HepG2 (cell line): ENCODE measurements at regions not wholly inside any gene's neighbourhood (a gene's known extent, or its start where the extent isn't known, plus 50 kb on each side); places are given as distances from the start of the nearest gene placed in this dataset.

Experiments used
- ATAC-seq: fragments of 200-7000 bp; cut with Tn5 transposase; 3 replicates; pipeline ENCODE4 v1.9.1; 2020; ENCODE audit warnings: mild to moderate bottlenecking, moderate library complexity
- BruUV-seq: library from RNA; stranded (reverse); fragments of 400-500 nt; replicated peaks from 2 replicates; lab custom pipeline; 2021; lab: Mats Ljungman, UMichigan
- CTCF ChIA-PET: fragments of 300-600 bp; formaldehyde crosslinking; extraction: SDS; loops from one replicate; lab custom pipeline; 2021; ENCODE audit warnings: low total read pairs, inconsistent platforms, low intra/inter-chr PET ratio; lab: Yijun Ruan, JAX
- POLR2A ChIA-PET: fragments of 350-600 bp; sonication (Branson Sonifier 250); formaldehyde crosslinking; loops from one replicate; lab custom pipeline; 2020; ENCODE audit warnings: antibody characterized with exemption, inconsistent platforms; lab: Yijun Ruan, JAX
- DNase-seq: peaks from one replicate; pipeline ENCODE4 v3.0.0-alpha.2; 2015; ENCODE audit warnings: low spot score
- FAIRE-seq: peaks from 3 replicates; lab custom pipeline; 2011; peaks lifted over from hg19 to GRCh38; lab: Jason Lieb, UNC
- H2AFZ ChIP-seq: one replicate; pipeline ENCODE4 v1.6.1; 2011; ENCODE audit warnings: low read length, inconsistent platforms
- H3K27ac ChIP-seq: fragments of 300-600 bp; 3 replicates; pipeline ENCODE4 v1.8.0; 2011; ENCODE audit warnings: mixed run types, mild to moderate bottlenecking, mixed read lengths, low read length, inconsistent platforms; ENCODE audit not compliant: insufficient read depth; ENCODE audit errors: extremely low read length
- H3K27me3 ChIP-seq, 2 experiments: fragments of 200-600 bp in 1 of 2; 2 replicates in 1 of 2; 3 replicates in 1 of 2; pipeline versions ENCODE4 v1.6.0 to v1.8.0; 2011; ENCODE audit warnings: low read length in 2 of 2, mild to moderate bottlenecking in 2 of 2, moderate library complexity in 2 of 2, inconsistent platforms in 1 of 2; ENCODE audit not compliant: insufficient read depth in 2 of 2, control insufficient read depth in 1 of 2
- H3K36me3 ChIP-seq, 2 experiments: fragments of 200-600 bp in 1 of 2; replicated peaks in 1 of 2; 2 replicates in 1 of 2; 3 replicates in 1 of 2; pipeline versions ENCODE4 v1.5.1 to v1.8.0; 2011; ENCODE audit warnings: low read length in 2 of 2, inconsistent platforms in 1 of 2; ENCODE audit not compliant: insufficient read depth in 2 of 2, control insufficient read depth in 1 of 2
- H3K4me1 ChIP-seq: 2 replicates; pipeline ENCODE4 v1.5.1; 2012; ENCODE audit warnings: low read length, inconsistent platforms; ENCODE audit not compliant: insufficient read depth
- H3K4me2 ChIP-seq: 2 replicates; pipeline ENCODE4 v1.6.0; 2011; ENCODE audit warnings: low read depth, low read length, inconsistent platforms
- H3K4me3 ChIP-seq, 3 experiments: fragments of 200-600 bp in 1 of 3; sonication (generic), shearing (Covaris generic) in 1 of 3; replicated peaks in 1 of 3; 2 replicates each; pipeline ENCODE4 v1.5.1; 2011 to 2016; ENCODE audit warnings: low read length in 3 of 3, inconsistent platforms in 2 of 3, low read depth in 2 of 3, mild to moderate bottlenecking in 2 of 3, control low read depth in 1 of 3, mixed read lengths in 1 of 3; ENCODE audit not compliant: insufficient read depth in 1 of 3
- H3K79me2 ChIP-seq: one replicate; pipeline ENCODE4 v1.6.1; 2011; ENCODE audit warnings: low read length, inconsistent platforms; ENCODE audit not compliant: insufficient read depth
- H3K9ac ChIP-seq: 2 replicates; pipeline ENCODE4 v1.6.0; 2011; ENCODE audit warnings: mild to moderate bottlenecking, low read depth, low read length, inconsistent platforms; ENCODE audit not compliant: insufficient read depth
- H3K9me3 ChIP-seq: 2 replicates; pipeline ENCODE4 v1.5.1; 2012; ENCODE audit warnings: mild to moderate bottlenecking, low read length
- H4K20me1 ChIP-seq: 2 replicates; pipeline ENCODE4 v1.6.0; 2011; ENCODE audit warnings: inconsistent platforms, mild to moderate bottlenecking, low read length, moderate library complexity; ENCODE audit not compliant: insufficient read depth
- ARID2 ChIP-seq: sonication (generic); formaldehyde crosslinking; IDR thresholded peaks from 2 replicates; pipeline ENCODE4 v1.8.1; 2022; ENCODE audit warnings: mild to moderate bottlenecking, missing genetic modification reagents, borderline replicate concordance
- ATRX ChIP-seq: sonication (generic); formaldehyde crosslinking; IDR thresholded peaks from 2 replicates; pipeline ENCODE4 v1.4.0; 2020; ENCODE audit warnings: missing genetic modification reagents, borderline replicate concordance
- CBFB ChIP-seq: sonication (generic); formaldehyde crosslinking; IDR thresholded peaks from 2 replicates; pipeline ENCODE4 v1.4.0; 2020; ENCODE audit warnings: missing genetic modification reagents
- CENPBD1 ChIP-seq: sonication (generic); formaldehyde crosslinking; IDR thresholded peaks from 2 replicates; pipeline ENCODE4 v1.8.0; 2022; ENCODE audit warnings: missing genetic modification reagents, low read depth, mild to moderate bottlenecking, borderline replicate concordance
- GATAD2A ChIP-seq: IDR thresholded peaks from 2 replicates; pipeline ENCODE4 v1.6.1; 2016
- GMEB2 ChIP-seq: IDR thresholded peaks from 2 replicates; pipeline ENCODE4 v1.6.1; 2016; ENCODE audit warnings: missing biosample characterization, missing genetic modification reagents, low read depth
- HNF4G ChIP-seq, 2 experiments: sonication (generic) in 1 of 2; formaldehyde crosslinking in 1 of 2; IDR thresholded peaks; 2 replicates each; pipeline versions ENCODE4 v1.4.0 to v1.6.1; 2011 to 2020; ENCODE audit warnings: borderline replicate concordance in 2 of 2, low read depth in 2 of 2, mild to moderate bottlenecking in 2 of 2, low read length in 1 of 2, missing genetic modification reagents in 1 of 2, moderate library complexity in 1 of 2
- HOXA3 ChIP-seq: sonication (generic); formaldehyde crosslinking; IDR thresholded peaks from 2 replicates; pipeline ENCODE4 v1.5.0; 2020; ENCODE audit warnings: missing genetic modification reagents
- ISX ChIP-seq: sonication (generic); formaldehyde crosslinking; conservative IDR thresholded peaks from 2 replicates; pipeline ENCODE4 v1.5.0; 2020; ENCODE audit warnings: missing genetic modification reagents
- MBNL3 ChIP-seq: fragments of 250-450 bp; sonication (Bioruptor Pico); conservative IDR thresholded peaks from 2 replicates; pipeline ENCODE4 v1.8.0; 2022; ENCODE audit warnings: mild to moderate bottlenecking, inconsistent platforms
- RAD51 ChIP-seq: fragments of 450-650 bp; IDR thresholded peaks from 2 replicates; pipeline ENCODE4 v1.6.1; 2016; ENCODE audit warnings: borderline replicate concordance
- STAT6 ChIP-seq: sonication (generic); formaldehyde crosslinking; IDR thresholded peaks from 2 replicates; pipeline ENCODE4 v1.4.0; 2020; ENCODE audit warnings: missing genetic modification reagents, mild to moderate bottlenecking, borderline replicate concordance
- ZBED4 ChIP-seq: sonication (generic); formaldehyde crosslinking; IDR thresholded peaks from 2 replicates; pipeline ENCODE4 v1.4.0; 2020; ENCODE audit warnings: missing genetic modification reagents, borderline replicate concordance
- ZEB1 ChIP-seq: IDR thresholded peaks from 2 replicates; pipeline ENCODE4 v1.6.1; 2012; ENCODE audit warnings: mild to moderate bottlenecking, low read depth, inconsistent platforms; ENCODE audit not compliant: insufficient replicate concordance
- ZKSCAN1 ChIP-seq: fragments of 150-350 bp; IDR thresholded peaks from 2 replicates; pipeline ENCODE4 v1.6.1; 2014; ENCODE audit warnings: low read length
- WGBS: methylation state at CpG from one replicate; pipeline ENCODE4 v1.1.6; 2017; ENCODE audit warnings: low lambda C conversion rate; 5-methylcytosine and 5-hydroxymethylcytosine counted together
- in situ Hi-C: cut with HindIII; loops from 2 replicates; pipeline ENCODE4 v1.10.0; 2017; ENCODE audit warnings: low pct_unique_long_range_greater_than_20kb; ENCODE audit not compliant: extremely low pct_ligation_motif_present
- intact Hi-C: fragments of 100-400 bp; cut with micrococcal nuclease; formaldehyde crosslinking; loops from one replicate; pipeline ENCODE4 v1.10.0; 2022; ENCODE audit not compliant: unreplicated experiment

GRCh38 chr2:41934329-41934958 is 113.4 kb upstream of the PKDCC start (continued):
- no peak for TF ChIP-seq MBNL3 (CRISPR knock-in tag)
- no peak for TF ChIP-seq GATAD2A
- TF ChIP-seq, all 625 proteins: peak for 0

GRCh38 chr2:41935002-41935401 is 112.8 kb upstream of the PKDCC start:
- no TSS peak for BruUV-seq
- ChIA-PET POLR2A (no interaction called here), CTCF (no interaction called here)
- Histone ChIP-seq H3K27ac (no peak overlapping the region), H3K4me3 (no peak overlapping the region), H3K79me2 (no peaks in the 10 kb centered on the region), H4K20me1 (no peaks in the 10 kb centered on the region), H3K36me3 (no peaks in the 10 kb centered on the region), H3K4me2 (no peak overlapping the region), H3K4me1 (no peaks in the 10 kb centered on the region), H3K9me3 (no peaks in the 10 kb centered on the region), H3K27me3 (peaks cover 0 to 45% of the 10 kb centered on the region in 2 experiments; a peak in 4 of 5 replicates), H3K9ac (no peak overlapping the region), H2AFZ (no peak overlapping the region)
- ATAC-seq (no peak), FAIRE-seq (no peak), DNase-seq (no peak)
- 16% methylated on average over 2 of the region's 2 CpGs for WGBS
- in situ Hi-C loops: no loop called here
- intact Hi-C loops: no loop called here
- TF ChIP-seq STAT6 (CRISPR knock-in tag): no peak
- no peak for TF ChIP-seq ARID2 (CRISPR knock-in tag)
- no peak for TF ChIP-seq ZKSCAN1
- no peak for TF ChIP-seq RAD51
- no peak for TF ChIP-seq HNF4G (IDR thresholded peaks at IDR 0.05; ENCODE audit: borderline replicate concordance, low read depth, low read length)
- no peak for TF ChIP-seq HNF4G (CRISPR knock-in tag; IDR thresholded peaks at IDR 0.05; ENCODE audit: borderline replicate concordance, low read depth)
- no peak for TF ChIP-seq ISX (CRISPR knock-in tag)
- TF ChIP-seq GMEB2 (CRISPR knock-in tag): no peak
- TF ChIP-seq ZBED4 (CRISPR knock-in tag): no peak
- no peak for TF ChIP-seq CENPBD1
- no peak for TF ChIP-seq CBFB
- TF ChIP-seq ATRX (CRISPR knock-in tag): no peak
- TF ChIP-seq ZEB1: no peak
- TF ChIP-seq HOXA3 (CRISPR knock-in tag): no peak
